Right hindlimb (tissue), 1 donor: ENCODE measurements at regions not wholly inside any gene's neighbourhood (a gene's known extent, or its start where the extent isn't known, plus 50 kb on each side); places are given as distances from the start of the nearest gene placed in this dataset.
A peak's percentile ranks its signal among the peaks of the same experiment; 100 is the strongest.

ENCODE experiments used
- DNase-seq: peaks from one replicate; pipeline ENCODE4 v3.0.0-alpha.2; 2018

DNA sequence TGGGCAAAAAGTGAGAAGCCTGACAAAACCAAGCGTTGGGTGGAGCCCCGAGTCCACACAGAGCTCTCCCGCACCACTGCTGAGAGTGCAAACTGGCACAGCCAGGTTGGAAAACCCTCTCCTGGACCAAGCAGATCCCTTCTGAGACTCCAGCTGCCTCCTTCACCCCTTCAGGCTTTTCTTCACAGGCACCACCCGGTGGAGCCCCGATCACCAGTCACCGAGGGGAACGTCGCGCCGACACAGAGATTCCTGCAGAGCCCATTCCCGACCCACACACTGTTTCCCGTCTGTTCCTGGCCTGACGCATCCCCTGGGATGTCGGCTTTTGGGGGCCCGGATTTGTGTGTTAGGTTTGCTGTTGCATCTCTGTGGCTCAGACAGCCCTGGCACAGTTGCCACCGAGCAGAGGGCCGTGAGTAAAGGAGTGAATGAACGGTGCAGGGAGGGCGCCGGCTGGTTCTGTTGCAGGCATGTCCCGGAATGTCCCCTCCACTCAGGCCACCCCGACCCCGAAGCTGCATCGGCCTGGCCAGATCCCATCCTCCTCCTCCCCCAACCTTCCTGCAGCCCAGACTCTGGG, 51.0 kb upstream of the INPP5A start:
- no peak for DNase-seq

DNA sequence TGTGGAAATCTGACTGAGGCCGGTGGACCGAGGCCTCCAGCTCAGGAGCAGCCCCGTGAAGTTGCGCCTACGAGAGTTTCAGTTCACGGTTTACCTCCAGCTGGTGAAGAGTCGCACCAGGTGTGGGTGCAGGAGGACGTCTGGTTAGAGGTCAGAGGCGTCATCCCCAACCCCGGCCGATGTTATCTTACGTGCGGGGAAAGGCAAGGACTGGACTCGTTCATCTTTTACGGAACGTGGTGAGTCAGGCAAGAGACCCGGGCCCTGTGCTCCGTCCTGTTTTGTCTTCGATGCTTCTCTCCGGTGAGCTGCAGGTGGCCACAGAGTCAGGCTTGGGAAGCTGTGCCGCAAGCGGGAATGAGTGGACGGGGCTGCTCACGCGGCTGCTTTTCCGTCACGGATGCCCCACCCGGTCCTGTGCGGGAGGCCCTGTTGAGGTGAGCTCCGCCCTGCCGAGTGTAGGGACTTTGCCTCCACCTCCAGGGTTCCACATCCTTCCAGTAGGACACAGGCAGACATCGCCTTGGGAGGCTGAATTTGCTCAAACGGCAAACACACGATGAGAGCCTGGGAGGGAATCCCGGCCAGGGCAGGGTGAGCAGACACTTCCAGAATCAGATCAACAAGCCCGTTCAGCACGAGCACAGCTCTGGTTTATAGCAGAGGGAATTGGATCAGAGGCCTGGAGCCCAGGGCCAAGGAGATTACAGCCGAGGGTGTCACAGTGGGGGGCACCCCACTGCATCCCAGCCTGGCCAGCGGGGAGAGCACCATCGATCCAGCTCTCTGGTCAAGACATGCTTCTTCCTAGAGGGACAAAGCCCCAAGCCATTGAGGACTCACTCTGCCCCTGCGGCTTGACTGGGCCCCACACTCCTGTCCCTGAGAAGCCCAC, 50.1 kb upstream of the INPP5A start:
- peak; percentile 9 for DNase-seq
